Endothelial cell of umbilical vein (primary cell): ENCODE measurements at regions not wholly inside any gene's neighbourhood (a gene's known extent, or its start where the extent isn't known, plus 50 kb on each side); places are given as distances from the start of the nearest gene placed in this dataset.

Source experiments
- GATA2 ChIP-seq: IDR thresholded peaks from 2 replicates; pipeline ENCODE4 v1.7.0; 2011; ENCODE audit warnings: low read depth, mild to moderate bottlenecking, moderate library complexity, mixed read lengths, low read length; ENCODE audit not compliant: insufficient read length, insufficient read depth
- POLR2AphosphoS5 ChIP-seq: IDR thresholded peaks from 2 replicates; pipeline ENCODE4 v1.6.1; 2012; ENCODE audit warnings: low read depth, mild to moderate bottlenecking, control low read depth, low read length, moderate library complexity; ENCODE audit not compliant: insufficient read depth

- TF ChIP-seq POLR2AphosphoS5 (no peak), GATA2 (no peak)
These were observed 198.7 kb upstream of the PFN2 start for GRCh38 chr3:150169330-150169940.
